ENCODE measurements at regions not wholly inside any gene's neighbourhood (a gene's known extent, or its start where the extent isn't known, plus 50 kb on each side); places are given as distances from the start of the nearest gene placed in this dataset.

DNA sequence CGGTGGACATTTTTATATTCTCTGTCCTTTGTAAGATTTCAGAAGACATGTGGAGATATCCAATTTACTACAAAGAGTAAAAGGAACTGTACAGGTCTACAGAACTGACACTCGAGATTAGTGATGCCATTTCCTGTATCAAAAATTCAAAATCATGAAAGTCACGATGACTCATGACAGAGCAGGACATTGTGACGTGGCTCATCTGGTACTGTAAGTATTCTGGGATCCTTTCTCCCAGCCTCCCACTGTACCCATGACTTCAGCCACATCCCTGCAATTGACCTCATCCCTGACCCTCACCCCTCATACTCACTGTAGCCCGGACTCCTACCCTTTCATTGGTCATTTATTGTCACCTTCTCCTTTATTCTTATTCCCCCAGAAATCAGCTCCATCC lies 736.5 kb downstream of the EPHA4 start:
- DNase-seq = no peak

DNA sequence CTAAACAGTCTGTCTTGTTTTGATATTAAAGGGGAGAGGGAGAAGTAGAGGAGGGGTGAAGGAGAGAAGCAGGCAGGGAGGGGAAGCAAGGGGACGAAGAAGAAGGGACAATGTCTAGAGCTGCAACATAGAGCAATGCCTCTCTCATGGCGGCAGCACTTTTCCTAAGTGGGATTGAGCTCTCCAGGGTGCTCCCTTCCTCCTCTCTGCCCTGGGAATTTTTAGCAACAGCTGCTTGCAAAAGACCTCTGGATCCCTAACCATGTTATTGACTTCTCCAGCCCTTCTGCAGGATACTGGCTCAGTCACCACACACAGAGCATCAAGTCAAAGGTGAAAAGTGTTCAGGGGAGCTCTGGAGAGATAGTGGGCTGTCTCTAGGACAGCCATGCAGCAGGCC lies 734.9 kb downstream of the EPHA4 start:
- no peak for DNase-seq

- no peak for DNase-seq
Observed at GRCh38 chr2:220842901-220843665, 729.0 kb downstream of the EPHA4 start.

DNA sequence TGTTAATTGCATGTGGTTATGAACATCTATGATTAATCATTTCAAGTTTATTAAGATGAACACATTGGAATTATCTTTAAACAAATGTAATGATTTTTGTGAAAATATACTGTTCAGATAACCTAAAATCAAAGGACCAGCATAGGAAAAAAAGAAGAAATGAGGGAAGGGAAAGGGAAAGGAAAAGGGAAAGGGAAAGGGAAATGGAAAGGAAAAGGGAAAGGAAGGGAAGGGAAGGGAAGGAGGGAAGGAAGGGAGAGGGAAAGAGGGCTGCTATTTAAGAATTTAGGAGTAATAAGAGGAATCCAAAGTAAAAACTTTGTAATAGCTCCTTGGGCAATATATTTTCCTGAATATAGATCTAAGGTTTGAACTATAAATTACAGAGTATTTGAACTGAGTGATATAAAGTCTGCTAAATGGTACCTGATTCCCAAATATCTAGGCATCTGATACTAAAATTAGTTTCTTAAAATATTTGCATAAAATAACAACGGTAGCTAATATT lies 726.3 kb downstream of the EPHA4 start:
- no peak for DNase-seq

DNA sequence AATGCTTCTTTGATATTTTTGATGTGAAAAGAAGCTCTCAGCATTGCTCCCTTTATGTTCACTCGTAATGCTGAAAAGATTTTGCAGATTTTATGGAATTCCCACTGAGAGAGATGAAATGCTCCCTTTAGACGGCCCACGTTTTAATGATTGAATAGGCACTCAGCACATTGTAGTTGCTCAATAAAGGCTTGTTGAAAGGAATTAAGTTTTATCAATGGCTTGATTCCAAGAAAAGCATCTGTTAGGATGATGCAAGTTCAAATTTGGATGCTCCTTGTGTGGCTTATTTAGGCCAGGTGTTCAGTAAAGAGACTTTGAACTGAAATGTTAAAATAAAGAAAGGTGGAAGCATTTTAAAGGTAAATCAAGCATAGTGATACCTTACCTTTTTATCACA lies 725.1 kb downstream of the EPHA4 start:
- no peak for DNase-seq

GRCh38 chr2:220847589-220847988 lies 724.5 kb downstream of the EPHA4 start:
- no peak for DNase-seq

DNA sequence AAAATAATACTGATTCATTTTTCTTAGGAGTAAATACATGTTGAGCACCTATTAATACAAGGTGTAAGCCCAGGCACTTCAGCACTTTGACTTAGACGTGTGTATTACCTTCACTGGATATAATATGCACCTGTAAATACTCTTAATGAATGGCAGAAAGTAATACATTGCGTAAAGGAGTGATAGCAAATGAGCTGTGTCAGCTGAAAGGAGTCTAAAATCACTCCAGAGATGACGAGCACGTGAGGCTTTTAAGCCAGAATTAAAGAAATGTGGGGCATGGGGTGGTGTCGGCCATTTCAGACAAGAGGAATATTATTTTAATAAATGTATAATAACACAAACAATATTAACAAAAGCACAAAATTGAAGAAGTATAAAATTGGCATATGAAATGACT lies 722.7 kb downstream of the EPHA4 start:
- no peak for DNase-seq

DNA sequence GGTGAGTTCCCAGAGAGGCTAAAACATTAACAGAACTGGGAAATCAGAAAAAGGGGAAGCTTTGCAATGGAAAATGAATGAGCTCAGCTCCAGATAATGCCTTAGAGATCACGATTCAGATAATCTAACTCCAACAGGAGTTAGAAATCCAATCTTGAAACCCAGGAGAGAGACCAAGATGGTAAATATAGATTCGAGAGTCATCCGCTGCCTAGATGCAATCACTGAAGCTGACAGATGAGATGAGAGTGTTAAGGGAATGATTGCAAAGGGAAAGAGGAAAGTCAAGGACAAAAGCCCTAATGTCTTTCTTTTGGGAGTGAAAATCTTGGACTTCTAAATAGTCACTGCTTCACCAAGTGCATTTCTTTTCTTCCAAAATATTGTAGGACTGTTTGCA lies 722.0 kb downstream of the EPHA4 start:
- no peak for DNase-seq

DNA sequence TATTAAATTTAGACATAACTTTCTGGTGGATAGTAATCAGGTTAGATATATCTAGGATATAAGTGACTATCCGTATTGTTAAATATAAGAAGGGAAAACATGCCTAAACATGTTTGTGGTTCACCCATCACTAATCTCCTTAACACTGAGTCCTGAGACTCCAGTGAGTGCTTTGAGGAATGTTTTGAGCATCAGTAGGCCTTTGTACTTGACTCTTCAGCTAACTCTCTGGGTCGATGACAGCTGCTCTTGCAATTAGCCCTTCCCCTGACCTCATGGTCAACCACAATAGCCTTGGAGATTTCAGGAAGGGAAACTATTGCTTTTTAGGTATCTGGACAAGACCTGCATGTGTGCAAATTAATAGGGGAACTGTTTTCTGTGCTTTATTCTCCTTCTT lies 716.8 kb downstream of the EPHA4 start:
- no peak for DNase-seq

- no peak for DNase-seq
Observed at GRCh38 chr2:220856486-220856885, 715.6 kb downstream of the EPHA4 start.

DNA sequence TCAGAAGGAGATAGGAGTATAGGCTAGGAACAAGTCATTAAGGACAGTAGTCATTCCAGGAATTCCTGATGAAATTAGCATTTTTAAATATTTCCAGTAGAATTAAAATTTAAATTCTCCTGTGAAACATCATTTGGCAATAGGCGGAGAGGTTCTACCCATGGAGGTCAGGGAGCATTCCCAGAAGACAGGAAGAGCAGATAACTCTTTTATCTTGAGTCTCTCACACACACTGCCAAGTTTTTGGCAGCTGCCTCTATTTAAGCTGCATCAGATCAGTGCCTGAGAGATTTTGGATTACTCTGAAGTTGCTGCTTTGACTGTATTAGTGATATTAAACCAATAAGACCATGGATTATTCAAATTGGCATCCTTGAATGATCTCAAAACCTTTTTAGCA lies 714.7 kb downstream of the EPHA4 start:
- DNase-seq = no peak

GRCh38 chr2:220858101-220858500 lies 714.0 kb downstream of the EPHA4 start:
- DNase-seq = no peak

GRCh38 chr2:220871909-220872308 lies 700.2 kb downstream of the EPHA4 start:
- DNase-seq = no peak

- no peak for DNase-seq
Observed at GRCh38 chr2:220876080-220876824, 695.9 kb downstream of the EPHA4 start.

GRCh38 chr2:220877491-220877890 lies 694.6 kb downstream of the EPHA4 start:
- no peak for DNase-seq

- no peak for DNase-seq
Observed at GRCh38 chr2:220877897-220878296, 694.2 kb downstream of the EPHA4 start.

- no peak for DNase-seq
Observed at GRCh38 chr2:220880623-220881596, 691.2 kb downstream of the EPHA4 start.

- DNase-seq = no peak
Observed at GRCh38 chr2:220882507-220882906, 689.6 kb downstream of the EPHA4 start.

- DNase-seq = no peak
Observed at GRCh38 chr2:220885593-220885992, 686.5 kb downstream of the EPHA4 start.

GRCh38 chr2:220887271-220887870 lies 684.7 kb downstream of the EPHA4 start:
- DNase-seq = no peak

GRCh38 chr2:220887876-220888275 lies 684.2 kb downstream of the EPHA4 start:
- DNase-seq = no peak

DNA sequence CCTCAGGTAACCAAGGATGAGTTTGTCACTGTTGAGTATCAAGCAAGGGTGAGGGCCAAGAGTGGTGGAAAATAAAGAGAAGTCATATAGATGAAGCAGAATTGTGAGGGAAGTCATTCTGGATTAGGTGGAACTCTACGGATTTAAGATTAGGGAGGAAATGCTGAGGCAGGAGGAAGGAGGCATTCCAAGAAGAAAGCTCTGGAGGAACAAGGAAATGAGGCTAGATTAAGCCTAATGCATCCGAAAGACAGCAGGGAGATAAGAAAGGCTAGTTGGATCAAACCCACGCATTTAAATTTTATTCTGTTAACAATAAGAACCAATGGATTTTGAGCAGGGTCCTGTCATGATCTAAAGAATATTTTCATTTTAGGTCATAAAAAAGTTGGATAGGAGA lies 681.2 kb downstream of the EPHA4 start:
- no peak for DNase-seq

DNA sequence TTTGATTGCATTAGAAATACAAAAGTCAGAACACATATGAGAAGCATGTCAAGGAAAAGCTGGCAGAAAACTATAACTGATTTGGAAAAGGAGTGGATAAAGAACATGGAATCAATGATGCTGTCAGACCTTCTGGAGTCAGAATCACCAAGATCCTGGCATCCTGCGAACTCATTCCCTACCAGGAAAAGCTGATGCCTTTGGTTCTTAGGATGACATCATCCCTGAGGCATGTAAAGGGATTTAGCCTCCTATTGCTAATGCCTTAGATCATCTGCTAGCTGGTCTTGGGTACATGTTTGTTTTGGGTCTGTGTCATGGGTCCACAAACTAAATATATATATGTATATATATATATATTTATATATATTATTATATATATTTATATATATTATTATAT lies 680.7 kb downstream of the EPHA4 start:
- DNase-seq = no peak

Data from T-helper 9 cell (primary cell).